ENCODE measurements at regions not wholly inside any gene's neighbourhood (a gene's known extent, or its start where the extent isn't known, plus 50 kb on each side); places are given as distances from the start of the nearest gene placed in this dataset.

- TF ChIP-seq, protein P1, sequence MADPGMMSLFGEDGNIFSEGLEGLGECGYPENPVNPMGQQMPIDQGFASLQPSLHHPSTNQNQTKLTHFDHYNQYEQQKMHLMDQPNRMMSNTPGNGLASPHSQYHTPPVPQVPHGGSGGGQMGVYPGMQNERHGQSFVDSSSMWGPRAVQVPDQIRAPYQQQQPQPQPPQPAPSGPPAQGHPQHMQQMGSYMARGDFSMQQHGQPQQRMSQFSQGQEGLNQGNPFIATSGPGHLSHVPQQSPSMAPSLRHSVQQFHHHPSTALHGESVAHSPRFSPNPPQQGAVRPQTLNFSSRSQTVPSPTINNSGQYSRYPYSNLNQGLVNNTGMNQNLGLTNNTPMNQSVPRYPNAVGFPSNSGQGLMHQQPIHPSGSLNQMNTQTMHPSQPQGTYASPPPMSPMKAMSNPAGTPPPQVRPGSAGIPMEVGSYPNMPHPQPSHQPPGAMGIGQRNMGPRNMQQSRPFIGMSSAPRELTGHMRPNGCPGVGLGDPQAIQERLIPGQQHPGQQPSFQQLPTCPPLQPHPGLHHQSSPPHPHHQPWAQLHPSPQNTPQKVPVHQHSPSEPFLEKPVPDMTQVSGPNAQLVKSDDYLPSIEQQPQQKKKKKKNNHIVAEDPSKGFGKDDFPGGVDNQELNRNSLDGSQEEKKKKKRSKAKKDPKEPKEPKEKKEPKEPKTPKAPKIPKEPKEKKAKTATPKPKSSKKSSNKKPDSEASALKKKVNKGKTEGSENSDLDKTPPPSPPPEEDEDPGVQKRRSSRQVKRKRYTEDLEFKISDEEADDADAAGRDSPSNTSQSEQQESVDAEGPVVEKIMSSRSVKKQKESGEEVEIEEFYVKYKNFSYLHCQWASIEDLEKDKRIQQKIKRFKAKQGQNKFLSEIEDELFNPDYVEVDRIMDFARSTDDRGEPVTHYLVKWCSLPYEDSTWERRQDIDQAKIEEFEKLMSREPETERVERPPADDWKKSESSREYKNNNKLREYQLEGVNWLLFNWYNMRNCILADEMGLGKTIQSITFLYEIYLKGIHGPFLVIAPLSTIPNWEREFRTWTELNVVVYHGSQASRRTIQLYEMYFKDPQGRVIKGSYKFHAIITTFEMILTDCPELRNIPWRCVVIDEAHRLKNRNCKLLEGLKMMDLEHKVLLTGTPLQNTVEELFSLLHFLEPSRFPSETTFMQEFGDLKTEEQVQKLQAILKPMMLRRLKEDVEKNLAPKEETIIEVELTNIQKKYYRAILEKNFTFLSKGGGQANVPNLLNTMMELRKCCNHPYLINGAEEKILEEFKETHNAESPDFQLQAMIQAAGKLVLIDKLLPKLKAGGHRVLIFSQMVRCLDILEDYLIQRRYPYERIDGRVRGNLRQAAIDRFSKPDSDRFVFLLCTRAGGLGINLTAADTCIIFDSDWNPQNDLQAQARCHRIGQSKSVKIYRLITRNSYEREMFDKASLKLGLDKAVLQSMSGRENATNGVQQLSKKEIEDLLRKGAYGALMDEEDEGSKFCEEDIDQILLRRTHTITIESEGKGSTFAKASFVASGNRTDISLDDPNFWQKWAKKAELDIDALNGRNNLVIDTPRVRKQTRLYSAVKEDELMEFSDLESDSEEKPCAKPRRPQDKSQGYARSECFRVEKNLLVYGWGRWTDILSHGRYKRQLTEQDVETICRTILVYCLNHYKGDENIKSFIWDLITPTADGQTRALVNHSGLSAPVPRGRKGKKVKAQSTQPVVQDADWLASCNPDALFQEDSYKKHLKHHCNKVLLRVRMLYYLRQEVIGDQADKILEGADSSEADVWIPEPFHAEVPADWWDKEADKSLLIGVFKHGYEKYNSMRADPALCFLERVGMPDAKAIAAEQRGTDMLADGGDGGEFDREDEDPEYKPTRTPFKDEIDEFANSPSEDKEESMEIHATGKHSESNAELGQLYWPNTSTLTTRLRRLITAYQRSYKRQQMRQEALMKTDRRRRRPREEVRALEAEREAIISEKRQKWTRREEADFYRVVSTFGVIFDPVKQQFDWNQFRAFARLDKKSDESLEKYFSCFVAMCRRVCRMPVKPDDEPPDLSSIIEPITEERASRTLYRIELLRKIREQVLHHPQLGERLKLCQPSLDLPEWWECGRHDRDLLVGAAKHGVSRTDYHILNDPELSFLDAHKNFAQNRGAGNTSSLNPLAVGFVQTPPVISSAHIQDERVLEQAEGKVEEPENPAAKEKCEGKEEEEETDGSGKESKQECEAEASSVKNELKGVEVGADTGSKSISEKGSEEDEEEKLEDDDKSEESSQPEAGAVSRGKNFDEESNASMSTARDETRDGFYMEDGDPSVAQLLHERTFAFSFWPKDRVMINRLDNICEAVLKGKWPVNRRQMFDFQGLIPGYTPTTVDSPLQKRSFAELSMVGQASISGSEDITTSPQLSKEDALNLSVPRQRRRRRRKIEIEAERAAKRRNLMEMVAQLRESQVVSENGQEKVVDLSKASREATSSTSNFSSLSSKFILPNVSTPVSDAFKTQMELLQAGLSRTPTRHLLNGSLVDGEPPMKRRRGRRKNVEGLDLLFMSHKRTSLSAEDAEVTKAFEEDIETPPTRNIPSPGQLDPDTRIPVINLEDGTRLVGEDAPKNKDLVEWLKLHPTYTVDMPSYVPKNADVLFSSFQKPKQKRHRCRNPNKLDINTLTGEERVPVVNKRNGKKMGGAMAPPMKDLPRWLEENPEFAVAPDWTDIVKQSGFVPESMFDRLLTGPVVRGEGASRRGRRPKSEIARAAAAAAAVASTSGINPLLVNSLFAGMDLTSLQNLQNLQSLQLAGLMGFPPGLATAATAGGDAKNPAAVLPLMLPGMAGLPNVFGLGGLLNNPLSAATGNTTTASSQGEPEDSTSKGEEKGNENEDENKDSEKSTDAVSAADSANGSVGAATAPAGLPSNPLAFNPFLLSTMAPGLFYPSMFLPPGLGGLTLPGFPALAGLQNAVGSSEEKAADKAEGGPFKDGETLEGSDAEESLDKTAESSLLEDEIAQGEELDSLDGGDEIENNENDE (IDR thresholded peaks at IDR 0.05; ENCODE audit: low read depth, low read length), result no peak
- TF ChIP-seq ZC3H4 (CRISPR knock-in tag; IDR thresholded peaks at IDR 0.05; ENCODE audit: borderline replicate concordance) (no peak), JUND (IDR thresholded peaks at IDR 0.05; ENCODE audit: borderline replicate concordance, low read depth, low read length) (peak; percentile 37; the same call in 1 of the 2 replicates), JUND (tag; IDR thresholded peaks at IDR 0.05; ENCODE audit: borderline replicate concordance, low read depth, low read length) (no peak; the same call in 2 of the 3 replicates), GATA2 (CRISPR knock-in tag; IDR thresholded peaks at IDR 0.05) (peak; percentile 57; the same call in 1 of the 2 replicates), KLF16 (IDR thresholded peaks at IDR 0.05) (peak; percentile 87), DMBX1 (CRISPR knock-in tag; IDR thresholded peaks at IDR 0.05; ENCODE audit: borderline replicate concordance) (no peak), TCF3 (CRISPR knock-in tag; IDR thresholded peaks at IDR 0.05) (peak; percentile 89)
- TF ChIP-seq, protein P2, sequence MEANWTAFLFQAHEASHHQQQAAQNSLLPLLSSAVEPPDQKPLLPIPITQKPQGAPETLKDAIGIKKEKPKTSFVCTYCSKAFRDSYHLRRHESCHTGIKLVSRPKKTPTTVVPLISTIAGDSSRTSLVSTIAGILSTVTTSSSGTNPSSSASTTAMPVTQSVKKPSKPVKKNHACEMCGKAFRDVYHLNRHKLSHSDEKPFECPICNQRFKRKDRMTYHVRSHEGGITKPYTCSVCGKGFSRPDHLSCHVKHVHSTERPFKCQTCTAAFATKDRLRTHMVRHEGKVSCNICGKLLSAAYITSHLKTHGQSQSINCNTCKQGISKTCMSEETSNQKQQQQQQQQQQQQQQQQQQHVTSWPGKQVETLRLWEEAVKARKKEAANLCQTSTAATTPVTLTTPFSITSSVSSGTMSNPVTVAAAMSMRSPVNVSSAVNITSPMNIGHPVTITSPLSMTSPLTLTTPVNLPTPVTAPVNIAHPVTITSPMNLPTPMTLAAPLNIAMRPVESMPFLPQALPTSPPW (CRISPR knock-in tag; IDR thresholded peaks at IDR 0.05), result 0 out of 2 replicates have a peak, but pooled peaks have one; percentile 24
- TF ChIP-seq, protein P3, sequence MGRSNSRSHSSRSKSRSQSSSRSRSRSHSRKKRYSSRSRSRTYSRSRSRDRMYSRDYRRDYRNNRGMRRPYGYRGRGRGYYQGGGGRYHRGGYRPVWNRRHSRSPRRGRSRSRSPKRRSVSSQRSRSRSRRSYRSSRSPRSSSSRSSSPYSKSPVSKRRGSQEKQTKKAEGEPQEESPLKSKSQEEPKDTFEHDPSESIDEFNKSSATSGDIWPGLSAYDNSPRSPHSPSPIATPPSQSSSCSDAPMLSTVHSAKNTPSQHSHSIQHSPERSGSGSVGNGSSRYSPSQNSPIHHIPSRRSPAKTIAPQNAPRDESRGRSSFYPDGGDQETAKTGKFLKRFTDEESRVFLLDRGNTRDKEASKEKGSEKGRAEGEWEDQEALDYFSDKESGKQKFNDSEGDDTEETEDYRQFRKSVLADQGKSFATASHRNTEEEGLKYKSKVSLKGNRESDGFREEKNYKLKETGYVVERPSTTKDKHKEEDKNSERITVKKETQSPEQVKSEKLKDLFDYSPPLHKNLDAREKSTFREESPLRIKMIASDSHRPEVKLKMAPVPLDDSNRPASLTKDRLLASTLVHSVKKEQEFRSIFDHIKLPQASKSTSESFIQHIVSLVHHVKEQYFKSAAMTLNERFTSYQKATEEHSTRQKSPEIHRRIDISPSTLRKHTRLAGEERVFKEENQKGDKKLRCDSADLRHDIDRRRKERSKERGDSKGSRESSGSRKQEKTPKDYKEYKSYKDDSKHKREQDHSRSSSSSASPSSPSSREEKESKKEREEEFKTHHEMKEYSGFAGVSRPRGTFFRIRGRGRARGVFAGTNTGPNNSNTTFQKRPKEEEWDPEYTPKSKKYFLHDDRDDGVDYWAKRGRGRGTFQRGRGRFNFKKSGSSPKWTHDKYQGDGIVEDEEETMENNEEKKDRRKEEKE (IDR thresholded peaks at IDR 0.05; ENCODE audit: borderline replicate concordance in 1 of 2, control insufficient read depth in 1 of 2, low read depth in 2 of 2, low read length in 1 of 2), result no peak
Observed at GRCh38 chr11:4194889-4195288, 100.3 kb downstream of the RRM1 start (continued).

All from K562 (cell line).